Activated naive CD8-positive, alpha-beta T cell treated with anti-CD3 and anti-CD28 coated beads for 36 hours (primary cell): ENCODE measurements at regions not wholly inside any gene's neighbourhood (a gene's known extent, or its start where the extent isn't known, plus 50 kb on each side); places are given as distances from the start of the nearest gene placed in this dataset.

ENCODE experiments used
- DNase-seq: peaks from one replicate; pipeline ENCODE4 v3.0.0; 2021
- H3K27ac Mint-ChIP-seq: one replicate; pipeline ENCODE4 v1.8.0; 2022; ENCODE audit warnings: mild to moderate bottlenecking, moderate library complexity, mixed read lengths
- H3K27me3 Mint-ChIP-seq: one replicate; pipeline ENCODE4 v1.8.0; 2022; ENCODE audit warnings: mild to moderate bottlenecking, mixed read lengths
- H3K36me3 Mint-ChIP-seq: one replicate; pipeline ENCODE4 v1.8.0; 2021; ENCODE audit warnings: mild to moderate bottlenecking, mixed read lengths
- H3K4me1 Mint-ChIP-seq: one replicate; pipeline ENCODE4 v1.8.0; 2021; ENCODE audit warnings: mixed read lengths
- H3K4me3 Mint-ChIP-seq: one replicate; pipeline ENCODE4 v1.8.0; 2022; ENCODE audit warnings: mild to moderate bottlenecking, moderate library complexity, mixed read lengths
- H3K9me3 Mint-ChIP-seq: one replicate; pipeline ENCODE4 v1.8.0; 2022; ENCODE audit warnings: mixed read lengths

- Mint-ChIP-seq H3K27me3 (peaks cover 7% of the 10 kb centered on the region), H3K4me1 (peaks cover 7% of the 10 kb centered on the region), H3K36me3 (no peaks in the 10 kb centered on the region)
Observed at GRCh38 chr7:10662982-10663884, 310.4 kb upstream of the PHF14 start.

DNA sequence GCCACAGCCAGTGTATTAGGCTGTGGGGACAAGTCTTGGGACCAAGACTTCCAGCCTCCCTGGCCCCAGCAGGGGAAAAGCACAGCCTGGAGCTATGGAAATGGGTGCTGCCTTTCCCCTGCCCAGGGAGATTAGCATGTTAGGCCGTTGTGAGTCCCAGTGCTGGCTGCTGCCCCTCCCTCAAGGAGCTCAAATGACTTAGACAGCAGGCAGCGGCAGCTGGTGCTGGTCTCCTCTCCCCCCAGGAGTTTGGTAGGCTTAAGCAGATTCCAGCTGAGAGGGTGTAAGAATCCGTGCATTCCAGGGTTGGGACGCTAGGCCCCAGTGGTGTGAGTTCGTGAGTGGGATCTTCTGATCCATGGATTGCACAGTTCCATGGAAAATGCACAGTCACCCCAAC is 301.5 kb upstream of the PHF14 start:
- no peaks in the 10 kb centered on the region for H3K36me3 Mint-ChIP-seq
- no peak for DNase-seq
- peaks cover 4% of the 10 kb centered on the region for H3K9me3 Mint-ChIP-seq
- no peak overlapping the region for H3K27ac Mint-ChIP-seq
- peaks cover 2% of the 10 kb centered on the region for H3K4me1 Mint-ChIP-seq
- H3K27me3 Mint-ChIP-seq, result no peaks in the 10 kb centered on the region
- no peak overlapping the region for H3K4me3 Mint-ChIP-seq

More at GRCh38 chr7:10662982-10663884, 310.4 kb upstream of the PHF14 start:
- H3K4me3 Mint-ChIP-seq, result no peak overlapping the region
- no peak overlapping the region for H3K27ac Mint-ChIP-seq
- no peaks in the 10 kb centered on the region for H3K9me3 Mint-ChIP-seq
- DNase-seq, result no peak

GRCh38 chr7:10677211-10677610 is 296.5 kb upstream of the PHF14 start:
- Mint-ChIP-seq H3K27me3 (no peaks in the 10 kb centered on the region), H3K9me3 (no peaks in the 10 kb centered on the region), H3K4me3 (no peak overlapping the region), H3K36me3 (no peaks in the 10 kb centered on the region), H3K27ac (no peak overlapping the region), H3K4me1 (no peaks in the 10 kb centered on the region)
- no peak for DNase-seq

DNA sequence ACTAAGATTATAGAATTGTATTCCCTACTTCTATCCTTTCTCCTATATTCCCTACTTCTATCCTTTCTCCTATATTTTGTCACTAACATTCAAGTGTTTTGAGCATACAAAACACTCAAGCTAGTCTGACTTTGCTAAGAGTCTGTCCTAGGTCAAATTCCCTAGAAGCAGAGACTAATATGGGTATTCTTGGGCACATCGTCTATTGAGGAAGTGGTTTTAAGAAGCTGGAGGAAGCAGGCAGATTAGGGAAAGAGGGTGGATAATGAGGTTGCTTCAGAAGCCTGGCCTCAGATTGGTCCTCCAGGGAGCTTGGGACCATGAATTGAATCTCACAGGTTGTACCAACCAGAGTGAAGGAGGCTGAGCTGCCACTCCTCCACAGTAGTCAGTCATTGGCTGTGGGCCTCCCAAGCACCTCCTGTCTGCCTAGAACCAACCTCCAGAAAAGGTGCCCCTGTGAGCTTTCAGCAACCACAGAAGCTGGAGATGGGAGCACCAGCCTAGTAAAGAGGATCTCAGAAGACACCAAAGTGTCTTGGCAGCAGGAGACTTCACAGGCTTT is 295.9 kb upstream of the PHF14 start:
- Mint-ChIP-seq H3K27ac (no peak overlapping the region), H3K27me3 (no peaks in the 10 kb centered on the region), H3K9me3 (no peaks in the 10 kb centered on the region), H3K36me3 (no peaks in the 10 kb centered on the region), H3K4me1 (no peaks in the 10 kb centered on the region), H3K4me3 (no peak overlapping the region)
- DNase-seq, result no peak

- Mint-ChIP-seq H3K4me1 (no peaks in the 10 kb centered on the region), H3K27ac (no peak overlapping the region), H3K9me3 (peaks cover 2% of the 10 kb centered on the region), H3K27me3 (peaks cover 16% of the 10 kb centered on the region), H3K36me3 (no peaks in the 10 kb centered on the region), H3K4me3 (no peak overlapping the region)
- DNase-seq, result no peak
Observed at GRCh38 chr7:10684606-10685005, 289.1 kb upstream of the PHF14 start.

DNA sequence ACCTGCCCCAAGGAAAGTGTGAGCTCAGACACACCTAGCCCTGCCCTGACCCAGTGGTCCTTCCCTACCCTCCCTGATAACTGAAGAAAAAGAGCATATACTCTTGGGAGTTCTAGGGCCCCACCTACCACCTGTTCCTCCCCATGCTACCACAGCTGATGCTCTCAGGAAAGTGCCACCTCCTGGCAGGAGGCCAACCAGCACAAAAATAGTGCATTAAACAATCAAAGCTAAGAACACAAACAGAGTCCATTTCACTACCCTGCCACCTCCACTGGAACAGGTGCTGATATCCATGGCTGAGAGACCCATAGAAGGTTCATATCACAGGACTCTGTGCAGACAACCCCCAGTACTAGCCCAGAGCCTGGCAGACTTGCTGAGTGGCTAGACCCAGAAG is 288.6 kb upstream of the PHF14 start:
- peaks cover 16% of the 10 kb centered on the region for H3K27me3 Mint-ChIP-seq
- H3K4me1 Mint-ChIP-seq, result no peaks in the 10 kb centered on the region
- no peak for DNase-seq
- H3K4me3 Mint-ChIP-seq, result no peak overlapping the region
- no peak overlapping the region for H3K27ac Mint-ChIP-seq
- peaks cover 3% of the 10 kb centered on the region for H3K9me3 Mint-ChIP-seq
- no peaks in the 10 kb centered on the region for H3K36me3 Mint-ChIP-seq

DNA sequence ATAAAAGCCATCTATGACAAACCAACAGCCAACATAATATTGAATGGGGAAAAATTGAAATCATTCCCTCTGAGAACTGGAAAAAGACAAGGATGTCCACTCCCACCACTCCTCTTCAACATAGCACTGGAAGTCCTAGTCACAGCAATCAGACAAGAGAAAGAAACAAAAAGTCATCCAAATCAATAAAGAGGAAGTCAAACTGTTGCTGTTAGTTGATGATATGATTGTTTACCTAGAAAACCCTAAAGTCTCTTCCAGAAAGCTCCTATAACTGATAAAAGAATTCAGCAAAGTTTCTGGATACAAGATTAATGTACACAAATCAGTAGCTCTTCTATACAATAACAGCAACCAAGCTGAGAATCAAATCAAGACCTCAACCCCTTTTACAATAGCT is 285.1 kb upstream of the PHF14 start:
- Mint-ChIP-seq H3K27me3 (peaks cover 16% of the 10 kb centered on the region), H3K27ac (no peak overlapping the region), H3K4me1 (no peaks in the 10 kb centered on the region), H3K36me3 (no peaks in the 10 kb centered on the region), H3K4me3 (no peak overlapping the region), H3K9me3 (peaks cover 3% of the 10 kb centered on the region)
- DNase-seq, result no peak

DNA sequence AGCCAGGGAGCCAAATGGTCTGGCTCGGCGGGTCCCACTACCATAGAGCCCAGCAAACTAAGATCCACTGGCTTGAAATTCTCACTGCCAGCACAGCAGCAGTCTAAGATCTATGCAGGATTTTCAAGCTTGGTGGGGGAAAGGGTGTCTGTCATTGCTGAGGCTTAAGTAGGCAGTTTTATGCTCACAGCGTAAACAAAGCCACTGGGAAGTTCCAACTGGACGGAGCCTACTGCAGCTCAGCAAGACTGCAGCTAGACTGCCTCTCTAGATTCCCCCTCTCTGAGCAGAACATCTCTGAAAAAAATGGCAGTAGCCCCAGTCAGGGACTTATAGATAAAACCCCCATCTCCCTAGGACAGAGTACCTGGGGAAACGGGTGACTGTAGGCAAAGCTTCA is 277.6 kb upstream of the PHF14 start:
- H3K36me3 Mint-ChIP-seq, result no peaks in the 10 kb centered on the region
- no peaks in the 10 kb centered on the region for H3K4me1 Mint-ChIP-seq
- DNase-seq, result no peak
- no peak overlapping the region for H3K27ac Mint-ChIP-seq
- no peak overlapping the region for H3K4me3 Mint-ChIP-seq
- H3K9me3 Mint-ChIP-seq, result peaks cover 19% of the 10 kb centered on the region
- no peaks in the 10 kb centered on the region for H3K27me3 Mint-ChIP-seq

DNA sequence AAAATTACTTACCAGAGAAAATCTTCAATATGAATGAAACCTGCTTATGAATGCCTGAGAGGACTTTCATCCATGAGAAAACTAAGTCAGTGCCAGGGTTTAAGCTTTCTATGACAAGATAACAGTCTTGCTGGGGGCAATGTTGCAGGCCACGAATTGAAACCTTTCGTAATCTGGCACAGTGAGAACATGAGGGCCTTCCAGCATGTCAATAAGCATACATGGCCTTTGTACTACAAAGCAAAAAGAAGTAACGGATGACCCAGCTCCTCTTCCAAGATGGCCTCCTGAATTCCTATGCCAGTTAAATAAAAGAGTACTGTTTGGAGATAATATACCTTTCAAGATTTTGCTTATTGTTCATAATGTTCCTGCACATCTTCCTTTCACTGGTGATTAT is 270.6 kb upstream of the PHF14 start:
- H3K9me3 Mint-ChIP-seq, result peaks cover 20% of the 10 kb centered on the region
- no peak for DNase-seq
- no peaks in the 10 kb centered on the region for H3K4me1 Mint-ChIP-seq
- H3K4me3 Mint-ChIP-seq, result no peak overlapping the region
- H3K27ac Mint-ChIP-seq, result no peak overlapping the region
- no peaks in the 10 kb centered on the region for H3K27me3 Mint-ChIP-seq
- no peaks in the 10 kb centered on the region for H3K36me3 Mint-ChIP-seq

DNA sequence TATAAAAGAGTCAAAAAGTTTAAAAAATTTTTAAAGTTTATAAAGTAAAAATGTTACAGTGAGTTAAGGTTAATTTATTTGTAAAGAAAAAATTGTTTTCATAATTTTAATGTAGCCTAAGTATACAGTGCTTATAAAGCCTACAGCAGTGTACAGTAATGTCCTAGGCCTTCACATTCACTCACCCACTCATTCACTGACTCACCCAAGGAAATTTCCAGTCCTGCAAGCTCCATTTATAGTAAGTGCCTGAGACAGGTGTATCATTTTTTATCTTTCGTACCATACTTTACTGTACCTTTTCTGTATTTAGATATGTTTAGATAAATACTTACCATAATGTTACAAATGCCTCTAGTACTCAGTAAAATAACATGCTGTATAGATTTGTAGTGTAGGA is 269.7 kb upstream of the PHF14 start:
- H3K36me3 Mint-ChIP-seq, result no peaks in the 10 kb centered on the region
- peaks cover 16% of the 10 kb centered on the region for H3K9me3 Mint-ChIP-seq
- no peaks in the 10 kb centered on the region for H3K27me3 Mint-ChIP-seq
- no peak overlapping the region for H3K4me3 Mint-ChIP-seq
- DNase-seq, result no peak
- no peak overlapping the region for H3K27ac Mint-ChIP-seq
- H3K4me1 Mint-ChIP-seq, result no peaks in the 10 kb centered on the region

DNA sequence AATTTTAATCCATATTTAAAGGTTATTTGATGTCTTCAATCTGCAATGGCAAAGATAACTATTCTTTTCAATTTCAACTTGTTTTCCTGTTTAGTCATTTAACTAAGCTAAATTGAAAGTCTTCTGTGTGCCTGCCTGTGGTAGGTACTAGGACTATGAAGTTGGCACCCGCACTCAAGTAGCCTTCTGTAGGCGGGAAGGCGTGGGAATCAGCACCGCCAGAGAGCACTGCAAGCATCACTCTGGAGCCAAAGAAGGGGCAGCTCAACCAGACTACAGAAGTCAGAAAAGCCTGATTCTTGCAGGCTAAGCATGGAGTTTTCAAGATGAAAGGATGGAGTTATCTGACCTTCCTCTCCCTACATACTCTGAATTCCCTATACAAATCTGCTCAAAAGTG is 269.0 kb upstream of the PHF14 start:
- Mint-ChIP-seq H3K9me3 (peaks cover 13% of the 10 kb centered on the region), H3K4me3 (no peak overlapping the region), H3K27ac (no peak overlapping the region), H3K4me1 (no peaks in the 10 kb centered on the region), H3K36me3 (no peaks in the 10 kb centered on the region), H3K27me3 (no peaks in the 10 kb centered on the region)
- no peak for DNase-seq

GRCh38 chr7:10706875-10707493 is 266.7 kb upstream of the PHF14 start:
- no peak overlapping the region for H3K27ac Mint-ChIP-seq
- H3K36me3 Mint-ChIP-seq, result no peaks in the 10 kb centered on the region
- H3K4me1 Mint-ChIP-seq, result no peaks in the 10 kb centered on the region
- H3K9me3 Mint-ChIP-seq, result no peaks in the 10 kb centered on the region
- no peak for DNase-seq
- no peaks in the 10 kb centered on the region for H3K27me3 Mint-ChIP-seq
- no peak overlapping the region for H3K4me3 Mint-ChIP-seq

DNA sequence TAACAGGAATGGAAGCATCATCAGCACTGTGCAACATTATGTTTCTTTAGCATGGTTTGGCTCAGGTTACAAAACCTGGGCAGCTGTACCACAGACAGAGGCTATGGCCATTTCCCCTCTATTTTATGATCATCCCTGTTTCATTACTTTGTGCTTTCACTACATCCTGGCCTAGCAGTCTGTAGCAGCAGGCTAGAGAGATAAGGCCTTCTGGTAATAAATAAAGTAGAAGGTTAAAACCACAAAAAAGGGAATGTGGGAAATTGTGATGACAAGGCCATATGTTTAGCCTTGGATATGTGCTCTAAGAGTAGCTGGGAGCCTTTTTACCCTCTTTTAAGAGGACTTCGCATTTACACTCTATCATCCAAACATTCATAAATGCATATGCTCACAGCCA is 266.2 kb upstream of the PHF14 start:
- Mint-ChIP-seq H3K9me3 (no peaks in the 10 kb centered on the region), H3K36me3 (no peaks in the 10 kb centered on the region), H3K4me1 (no peaks in the 10 kb centered on the region), H3K27me3 (no peaks in the 10 kb centered on the region), H3K27ac (no peak overlapping the region), H3K4me3 (no peak overlapping the region)
- DNase-seq, result no peak

DNA sequence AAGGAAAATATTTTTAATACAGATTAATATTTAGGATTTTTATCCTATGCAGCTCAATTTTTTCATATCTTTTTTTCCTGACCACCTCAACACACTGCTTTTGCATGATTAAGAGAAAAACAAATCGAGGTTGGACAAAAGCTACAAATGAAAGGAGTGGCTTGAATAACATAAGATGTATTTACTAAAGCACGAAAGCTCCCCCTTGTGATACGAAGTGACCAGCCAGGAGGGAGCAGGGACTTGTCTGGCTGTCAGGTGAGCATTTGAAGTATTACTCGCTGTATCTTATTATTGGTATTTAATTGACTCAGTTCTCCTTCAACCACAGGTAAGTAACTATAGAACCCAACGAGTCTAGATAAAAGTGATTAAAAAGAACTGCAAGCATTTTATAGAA is 265.2 kb upstream of the PHF14 start:
- no peak for DNase-seq
- no peak overlapping the region for H3K27ac Mint-ChIP-seq
- no peaks in the 10 kb centered on the region for H3K27me3 Mint-ChIP-seq
- H3K4me3 Mint-ChIP-seq, result no peak overlapping the region
- H3K36me3 Mint-ChIP-seq, result no peaks in the 10 kb centered on the region
- no peaks in the 10 kb centered on the region for H3K9me3 Mint-ChIP-seq
- H3K4me1 Mint-ChIP-seq, result no peaks in the 10 kb centered on the region

- no peak overlapping the region for H3K27ac Mint-ChIP-seq
- H3K9me3 Mint-ChIP-seq, result no peaks in the 10 kb centered on the region
- DNase-seq, result no peak
- no peaks in the 10 kb centered on the region for H3K27me3 Mint-ChIP-seq
- no peak overlapping the region for H3K4me3 Mint-ChIP-seq
- H3K36me3 Mint-ChIP-seq, result no peaks in the 10 kb centered on the region
- H3K4me1 Mint-ChIP-seq, result no peaks in the 10 kb centered on the region
Observed at GRCh38 chr7:10718768-10719167, 254.9 kb upstream of the PHF14 start.

- Mint-ChIP-seq H3K27me3 (no peaks in the 10 kb centered on the region), H3K4me1 (peaks cover 2% of the 10 kb centered on the region), H3K4me3 (no peak overlapping the region), H3K27ac (no peak overlapping the region), H3K9me3 (no peaks in the 10 kb centered on the region), H3K36me3 (no peaks in the 10 kb centered on the region)
- no peak for DNase-seq
Observed at GRCh38 chr7:10720042-10720441, 253.6 kb upstream of the PHF14 start.
